Subcutaneous abdominal adipose tissue (tissue), 5 donors: ENCODE measurements at regions not wholly inside any gene's neighbourhood (a gene's known extent, or its start where the extent isn't known, plus 50 kb on each side); places are given as distances from the start of the nearest gene placed in this dataset.

Experiments
- H3K27ac ChIP-seq: one replicate; pipeline ENCODE4 v1.7.0; 2013; ENCODE audit warnings: low read depth, mild to moderate bottlenecking, inconsistent platforms, low read length, moderate library complexity
- H3K27me3 ChIP-seq, 5 donors: one replicate each; pipeline ENCODE4 v1.7.0; 2013; ENCODE audit warnings: low read length in 5 of 5, inconsistent platforms in 1 of 5; ENCODE audit not compliant: control insufficient read depth in 5 of 5, insufficient read depth in 4 of 5
- H3K36me3 ChIP-seq, 5 donors: one replicate each; pipeline ENCODE4 v1.7.0; 2013; ENCODE audit warnings: low read length in 5 of 5; ENCODE audit not compliant: control insufficient read depth in 5 of 5, insufficient read depth in 5 of 5
- H3K4me1 ChIP-seq, 5 donors: one replicate each; pipeline ENCODE4 v1.7.0; 2013; ENCODE audit warnings: low read length in 5 of 5, mild to moderate bottlenecking in 3 of 5, moderate library complexity in 1 of 5; ENCODE audit not compliant: control insufficient read depth in 5 of 5, insufficient read depth in 5 of 5
- H3K4me3 ChIP-seq, 5 donors: one replicate each; pipeline ENCODE4 v1.7.0; 2013; ENCODE audit warnings: low read length in 5 of 5, low read depth in 1 of 5
- H3K9ac ChIP-seq, 5 donors: one replicate each; pipeline ENCODE4 v1.7.0; 2013; ENCODE audit warnings: low read length in 5 of 5, mild to moderate bottlenecking in 4 of 5, moderate library complexity in 3 of 5
- H3K9me3 ChIP-seq, 5 donors: one replicate each; pipeline ENCODE4 v1.7.0; 2013; ENCODE audit warnings: low read length in 5 of 5; ENCODE audit not compliant: control insufficient read depth in 5 of 5
- donor health status: healthy.
- donor health status: healthy.
- donor health status: healthy.
- donor health status: healthy.
- donor health status: healthy.

DNA sequence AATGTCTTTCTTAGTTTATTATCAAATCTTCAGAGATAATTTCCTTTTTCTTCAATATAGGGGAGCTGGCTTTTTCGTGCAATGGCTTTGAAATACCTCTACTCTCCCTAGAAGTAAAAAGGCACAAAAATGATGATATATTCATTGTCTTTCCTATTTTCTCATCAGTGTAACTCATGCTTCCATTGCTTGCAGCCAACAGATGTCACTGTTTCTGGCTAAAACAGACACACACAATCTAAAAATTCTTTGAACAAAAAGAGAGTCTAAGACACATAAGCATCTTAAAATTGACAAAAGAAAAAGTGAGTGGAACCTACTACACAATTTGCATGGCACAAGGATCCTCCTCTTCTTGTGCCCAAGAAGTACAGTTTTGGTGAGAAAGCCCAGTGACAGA, 448.7 kb upstream of the VRK2 start:
- H3K9me3 ChIP-seq = peaks cover 0 to 6% (median 0%) of the 10 kb centered on the region in 5 donors
- H3K4me3 ChIP-seq = no peak overlapping the region
- no peaks in the 10 kb centered on the region for H3K27me3 ChIP-seq
- no peaks in the 10 kb centered on the region for H3K4me1 ChIP-seq
- no peak overlapping the region for H3K9ac ChIP-seq
- no peaks in the 10 kb centered on the region for H3K36me3 ChIP-seq
- H3K27ac ChIP-seq = no peak overlapping the region

DNA sequence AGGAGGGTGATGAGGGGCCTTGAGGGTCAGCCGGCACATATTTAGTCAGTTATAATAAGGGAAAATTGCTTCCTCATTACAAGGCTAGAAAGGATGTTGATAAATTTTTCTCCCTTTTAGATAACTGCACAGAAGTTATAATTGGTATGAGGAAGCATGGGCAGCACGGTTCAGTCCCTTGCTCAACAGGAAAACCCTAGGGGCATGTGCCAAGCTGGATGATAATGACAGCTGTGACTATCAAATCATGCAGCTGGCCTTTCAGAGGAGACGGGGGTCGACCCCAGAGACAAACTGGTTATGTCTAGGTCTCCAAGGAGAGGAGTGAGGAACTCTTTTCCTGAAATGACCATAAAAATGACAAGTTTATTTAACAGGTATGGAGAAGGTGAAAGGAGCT, 448.1 kb upstream of the VRK2 start:
- Histone ChIP-seq H3K4me1 (no peaks in the 10 kb centered on the region), H3K27ac (no peak overlapping the region), H3K4me3 (no peak overlapping the region), H3K9ac (no peak overlapping the region), H3K9me3 (peaks cover 0 to 4% (median 0%) of the 10 kb centered on the region in 5 donors), H3K36me3 (no peaks in the 10 kb centered on the region), H3K27me3 (no peaks in the 10 kb centered on the region)

DNA sequence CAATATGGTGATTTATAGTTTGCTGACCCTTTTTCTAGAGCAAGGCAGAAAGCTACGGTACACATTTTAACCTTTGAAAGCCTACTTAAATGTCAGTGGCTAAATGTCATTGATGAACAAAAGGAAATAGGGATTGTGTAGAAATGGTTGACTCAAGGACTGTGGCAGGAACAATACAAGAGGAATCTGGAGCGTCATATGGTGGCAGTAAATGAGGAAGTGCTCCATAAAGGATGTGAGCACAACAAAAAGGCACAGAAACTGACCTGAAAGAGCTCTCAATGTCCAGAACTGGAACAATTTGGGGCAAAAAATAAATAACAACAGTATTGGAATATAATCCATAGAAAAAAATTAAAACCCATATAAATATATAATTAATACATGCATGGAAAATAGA, 443.9 kb upstream of the VRK2 start:
- Histone ChIP-seq H3K4me3 (no peak overlapping the region), H3K9me3 (peaks cover 0 to 5% (median 0%) of the 10 kb centered on the region in 5 donors), H3K9ac (no peak overlapping the region), H3K27ac (no peak overlapping the region), H3K27me3 (no peaks in the 10 kb centered on the region), H3K36me3 (no peaks in the 10 kb centered on the region), H3K4me1 (no peaks in the 10 kb centered on the region)

DNA sequence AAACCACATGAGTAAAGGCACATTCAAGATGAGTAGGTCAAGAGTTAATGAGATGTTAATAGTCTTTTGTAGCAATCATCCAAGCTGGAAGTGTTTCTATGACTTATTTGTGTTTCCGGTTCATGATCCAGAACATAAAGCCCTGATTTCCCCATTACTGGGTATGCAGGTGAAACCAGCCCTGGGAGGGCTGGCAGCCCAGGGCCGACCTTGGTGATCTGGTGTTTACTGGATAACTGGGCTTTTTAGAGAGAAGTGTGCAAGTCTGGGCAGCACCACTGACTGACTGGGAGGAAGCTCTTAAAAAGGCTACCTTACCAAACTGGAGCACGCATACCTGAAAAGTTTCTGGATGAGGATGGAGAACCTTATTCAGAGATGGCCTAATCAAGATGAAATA, 431.6 kb upstream of the VRK2 start:
- Histone ChIP-seq H3K27ac (no peak overlapping the region), H3K27me3 (no peaks in the 10 kb centered on the region), H3K4me1 (peaks cover 0 to 14% (median 0%) of the 10 kb centered on the region in 5 donors), H3K36me3 (no peaks in the 10 kb centered on the region), H3K4me3 (no peak overlapping the region), H3K9me3 (no peaks in the 10 kb centered on the region), H3K9ac (no peak overlapping the region)

DNA sequence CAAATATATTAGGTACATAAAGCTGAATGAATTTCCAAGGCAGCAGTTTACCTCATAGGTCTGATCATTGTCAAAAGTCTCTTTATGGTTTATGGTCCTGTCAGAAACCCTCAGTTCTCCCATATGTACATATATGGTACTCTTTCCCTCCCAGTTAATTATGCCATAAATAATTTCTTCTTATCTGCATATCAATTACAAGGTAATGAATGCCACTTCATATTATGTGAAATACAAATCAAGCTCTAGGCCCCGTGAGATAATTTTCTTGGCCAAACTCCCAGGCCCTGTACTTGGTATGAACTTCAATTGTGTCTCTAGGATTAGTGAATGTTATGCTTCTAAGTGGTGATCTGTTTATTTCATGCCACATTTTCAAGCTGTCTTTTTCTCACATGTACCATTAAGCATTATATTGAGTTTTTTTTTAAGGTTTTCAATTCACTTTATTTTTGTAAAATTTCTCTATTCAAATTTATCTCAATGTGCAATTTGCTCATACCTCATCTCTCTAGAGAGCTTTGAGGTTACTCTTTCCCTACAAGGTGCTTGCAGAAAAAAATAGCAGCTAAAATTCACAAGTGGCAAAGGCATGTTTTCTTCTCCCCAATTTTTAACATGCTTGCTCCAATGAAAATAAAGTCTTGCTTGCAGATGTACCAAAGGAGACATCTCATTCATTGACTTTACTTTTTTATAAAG, 430.6 kb upstream of the VRK2 start:
- H3K4me3 ChIP-seq = no peak overlapping the region
- no peaks in the 10 kb centered on the region for H3K9me3 ChIP-seq
- H3K36me3 ChIP-seq = no peaks in the 10 kb centered on the region
- no peak overlapping the region for H3K9ac ChIP-seq
- no peak overlapping the region for H3K27ac ChIP-seq
- peaks cover 0 to 14% (median 0%) of the 10 kb centered on the region in 5 donors for H3K4me1 ChIP-seq
- no peaks in the 10 kb centered on the region for H3K27me3 ChIP-seq

DNA sequence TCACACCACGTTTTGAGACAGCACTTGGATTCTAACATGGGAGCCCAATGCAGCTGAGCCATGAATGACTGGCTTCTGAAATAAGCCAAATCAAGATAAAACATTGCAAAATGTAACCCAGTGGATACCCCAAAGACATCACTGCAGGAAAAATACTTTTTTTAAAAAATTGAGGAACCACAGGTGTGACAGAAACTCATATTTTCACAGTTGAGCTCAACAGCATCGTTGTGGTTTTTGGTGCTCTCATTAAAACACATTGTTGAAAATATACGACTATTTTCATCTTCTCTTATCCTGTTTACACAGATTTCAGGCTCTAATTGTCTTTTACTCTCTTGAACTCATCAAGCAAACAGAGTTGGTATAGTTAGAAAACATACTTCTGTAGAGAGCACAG, 429.3 kb upstream of the VRK2 start:
- H3K4me3 ChIP-seq = no peak overlapping the region
- H3K36me3 ChIP-seq = no peaks in the 10 kb centered on the region
- H3K27ac ChIP-seq = no peak overlapping the region
- H3K4me1 ChIP-seq = peaks cover 0 to 14% (median 0%) of the 10 kb centered on the region in 5 donors
- no peaks in the 10 kb centered on the region for H3K27me3 ChIP-seq
- H3K9ac ChIP-seq = no peak overlapping the region
- H3K9me3 ChIP-seq = no peaks in the 10 kb centered on the region

DNA sequence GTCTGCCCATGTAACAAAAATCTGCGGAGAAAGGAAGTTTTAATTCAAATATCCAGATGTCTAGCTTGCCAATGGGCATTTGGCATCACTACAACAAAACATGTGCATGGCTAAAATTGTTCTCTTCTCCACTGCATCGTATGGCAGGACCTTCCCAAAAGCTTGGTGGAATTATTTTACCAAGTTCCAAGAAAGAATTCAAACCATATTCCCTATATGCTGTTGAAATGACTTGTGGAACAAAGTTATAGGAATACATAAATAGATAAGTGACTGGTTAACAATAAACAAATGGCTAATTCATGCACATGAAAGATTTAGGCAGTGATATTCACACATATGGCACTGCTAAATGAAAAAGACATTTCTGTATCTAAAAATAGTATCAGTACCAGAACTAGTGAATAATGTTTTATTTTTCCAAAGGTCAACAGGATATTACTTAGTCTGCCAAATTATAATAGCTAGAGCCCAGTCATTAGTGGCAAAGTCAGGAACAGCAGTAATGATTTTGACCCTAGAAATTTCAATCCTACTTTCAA, 425.4 kb upstream of the VRK2 start:
- Histone ChIP-seq H3K36me3 (no peaks in the 10 kb centered on the region), H3K4me3 (no peak overlapping the region), H3K4me1 (peaks cover 0 to 9% (median 0%) of the 10 kb centered on the region in 5 donors), H3K9ac (no peak overlapping the region), H3K9me3 (no peaks in the 10 kb centered on the region), H3K27me3 (no peaks in the 10 kb centered on the region), H3K27ac (no peak overlapping the region)

DNA sequence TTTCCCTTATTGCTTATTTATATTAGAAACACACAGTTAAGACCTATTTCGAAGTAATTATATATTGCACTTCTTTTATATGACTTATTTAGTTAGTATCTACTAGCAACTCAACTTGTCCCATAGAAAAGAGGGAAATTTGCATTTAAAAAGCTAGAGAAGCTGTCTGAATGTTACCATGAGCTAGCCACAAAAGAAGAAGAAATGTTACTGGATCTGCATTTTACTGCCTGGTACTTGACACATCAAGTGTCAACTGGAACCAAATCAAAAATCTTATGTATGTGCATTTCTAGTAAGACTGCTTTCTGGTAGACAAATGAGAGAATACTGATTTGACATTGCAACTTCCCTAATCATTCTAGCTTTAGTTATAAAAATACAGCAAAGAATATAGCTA, 424.6 kb upstream of the VRK2 start:
- Histone ChIP-seq H3K27me3 (no peaks in the 10 kb centered on the region), H3K36me3 (no peaks in the 10 kb centered on the region), H3K9ac (no peak overlapping the region), H3K27ac (no peak overlapping the region), H3K4me1 (peaks cover 0 to 3% (median 0%) of the 10 kb centered on the region in 5 donors), H3K4me3 (no peak overlapping the region), H3K9me3 (no peaks in the 10 kb centered on the region)

DNA sequence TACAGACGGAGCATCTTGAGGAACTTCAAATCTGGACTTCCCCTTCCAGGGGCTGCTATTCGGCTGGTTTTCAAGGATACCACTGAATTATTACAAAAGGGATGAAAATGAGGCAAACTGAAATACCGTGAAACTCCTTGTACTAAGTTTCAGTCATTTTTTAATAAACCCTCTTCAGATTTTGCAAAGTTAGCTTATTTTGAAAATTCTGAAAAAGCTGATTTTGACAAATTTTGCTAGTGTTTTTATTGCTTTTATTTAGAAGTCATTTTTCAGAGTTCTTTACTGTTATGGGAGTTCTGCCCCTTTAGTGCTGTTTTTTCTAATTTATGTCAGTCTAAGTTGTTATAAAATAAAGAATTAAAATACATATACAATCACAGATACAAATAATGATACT, 390.4 kb upstream of the VRK2 start:
- no peaks in the 10 kb centered on the region for H3K36me3 ChIP-seq
- no peak overlapping the region for H3K27ac ChIP-seq
- H3K27me3 ChIP-seq = no peaks in the 10 kb centered on the region
- H3K4me3 ChIP-seq = no peak overlapping the region
- no peaks in the 10 kb centered on the region for H3K4me1 ChIP-seq
- peaks cover 2 to 14% (median 11%) of the 10 kb centered on the region in 5 donors for H3K9me3 ChIP-seq
- H3K9ac ChIP-seq = no peak overlapping the region

DNA sequence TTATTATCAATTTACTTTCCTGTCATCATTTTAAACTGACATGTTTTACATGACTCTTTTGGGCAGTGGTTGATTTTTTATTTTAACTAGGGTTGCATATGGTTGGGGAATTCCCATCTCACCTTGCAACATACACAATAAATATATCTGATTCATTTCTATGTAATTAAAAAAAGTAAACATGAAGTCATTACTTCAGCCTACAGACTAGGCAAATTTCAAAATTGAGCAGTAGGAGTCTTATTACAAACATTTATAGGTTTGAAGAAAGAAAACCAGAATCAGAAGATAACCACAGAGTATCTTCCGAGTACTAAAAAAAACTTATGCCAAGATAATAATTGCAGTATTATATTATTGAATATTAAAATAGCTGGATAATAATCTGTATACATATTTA, 377.0 kb upstream of the VRK2 start:
- Histone ChIP-seq H3K27ac (no peak overlapping the region), H3K9me3 (no peaks in the 10 kb centered on the region)

More for the DNA sequence above, 377.0 kb upstream of the VRK2 start:
- Histone ChIP-seq H3K4me1 (no peaks in the 10 kb centered on the region), H3K4me3 (no peak overlapping the region), H3K9ac (no peak overlapping the region), H3K27me3 (no peaks in the 10 kb centered on the region), H3K36me3 (no peaks in the 10 kb centered on the region)
